ENCODE measurements at regions not wholly inside any gene's neighbourhood (a gene's known extent, or its start where the extent isn't known, plus 50 kb on each side); places are given as distances from the start of the nearest gene placed in this dataset.

GRCh38 chr4:180598281-180598680 is 1644.9 kb upstream of the TENM3 start:
- Histone ChIP-seq H3K36me3 (replicated peaks in 1 of 2; ENCODE audit: control insufficient read depth in 1 of 2, insufficient read depth in 2 of 2, low read length in 2 of 2) (no peaks in the 10 kb centered on the region), H3K9ac (ENCODE audit: insufficient read depth, low read depth, low read length) (no peak overlapping the region), H3K27ac (ENCODE audit: extremely low read length, insufficient read depth, low read length) (no peak overlapping the region), H4K20me1 (ENCODE audit: insufficient read depth, low read length) (no peaks in the 10 kb centered on the region), H3K79me2 (ENCODE audit: insufficient read depth, low read length) (no peaks in the 10 kb centered on the region), H3K4me1 (ENCODE audit: insufficient read depth, low read length) (no peaks in the 10 kb centered on the region), H3K9me3 (ENCODE audit: low read length) (no peaks in the 10 kb centered on the region), H3K4me3 (replicated peaks in 1 of 3; ENCODE audit: insufficient read depth in 1 of 3, low read depth in 2 of 3, low read length in 3 of 3) (no peak overlapping the region), H2AFZ (ENCODE audit: low read length) (no peak overlapping the region), H3K27me3 (ENCODE audit: control insufficient read depth in 1 of 2, insufficient read depth in 2 of 2, low read length in 2 of 2) (no peaks in the 10 kb centered on the region), H3K4me2 (ENCODE audit: low read depth, low read length) (no peak overlapping the region)
- DNase-seq (ENCODE audit: low spot score) = no peak
- BruUV-seq (replicated peaks) = no TSS peak
- CTCF ChIA-PET (ENCODE audit: low intra/inter-chr PET ratio, low total read pairs) = no interaction called here
- no peak for ATAC-seq
- no peak for TF ChIP-seq ZNF431 (CRISPR knock-in tag; IDR thresholded peaks at IDR 0.05; ENCODE audit: borderline replicate concordance, low read depth)
- TF ChIP-seq, protein P1, sequence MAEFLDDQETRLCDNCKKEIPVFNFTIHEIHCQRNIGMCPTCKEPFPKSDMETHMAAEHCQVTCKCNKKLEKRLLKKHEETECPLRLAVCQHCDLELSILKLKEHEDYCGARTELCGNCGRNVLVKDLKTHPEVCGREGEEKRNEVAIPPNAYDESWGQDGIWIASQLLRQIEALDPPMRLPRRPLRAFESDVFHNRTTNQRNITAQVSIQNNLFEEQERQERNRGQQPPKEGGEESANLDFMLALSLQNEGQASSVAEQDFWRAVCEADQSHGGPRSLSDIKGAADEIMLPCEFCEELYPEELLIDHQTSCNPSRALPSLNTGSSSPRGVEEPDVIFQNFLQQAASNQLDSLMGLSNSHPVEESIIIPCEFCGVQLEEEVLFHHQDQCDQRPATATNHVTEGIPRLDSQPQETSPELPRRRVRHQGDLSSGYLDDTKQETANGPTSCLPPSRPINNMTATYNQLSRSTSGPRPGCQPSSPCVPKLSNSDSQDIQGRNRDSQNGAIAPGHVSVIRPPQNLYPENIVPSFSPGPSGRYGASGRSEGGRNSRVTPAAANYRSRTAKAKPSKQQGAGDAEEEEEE (CRISPR knock-in tag; IDR thresholded peaks at IDR 0.05; ENCODE audit: borderline replicate concordance) = no peak
- TF ChIP-seq GATAD2A (CRISPR knock-in tag; IDR thresholded peaks at IDR 0.05) = no peak
- no peak for TF ChIP-seq ZNF234 (CRISPR knock-in tag; conservative IDR thresholded peaks at IDR 0.05)
- TF ChIP-seq CC2D1A (CRISPR knock-in tag; IDR thresholded peaks at IDR 0.05) = no peak
- no peak for TF ChIP-seq ZNF709 (CRISPR knock-in tag; IDR thresholded peaks at IDR 0.05)
- no peak for TF ChIP-seq SOX5 (CRISPR knock-in tag; IDR thresholded peaks at IDR 0.05; ENCODE audit: borderline replicate concordance)
- TF ChIP-seq ZSCAN21 (CRISPR knock-in tag; IDR thresholded peaks at IDR 0.05; ENCODE audit: borderline replicate concordance) = no peak
- no peak for TF ChIP-seq ZSCAN22 (CRISPR knock-in tag; IDR thresholded peaks at IDR 0.05)
- TF ChIP-seq ZMYM4 (CRISPR knock-in tag; IDR thresholded peaks at IDR 0.05) = no peak
- TF ChIP-seq ZNF232 (CRISPR knock-in tag; IDR thresholded peaks at IDR 0.05; ENCODE audit: borderline replicate concordance) = no peak
- no peak for TF ChIP-seq ZNF552 (CRISPR knock-in tag; IDR thresholded peaks at IDR 0.05; ENCODE audit: borderline replicate concordance)
- no peak for TF ChIP-seq XRCC5 (optimal IDR thresholded peaks at IDR 0.05; ENCODE audit: low read length)
- POLR2A ChIA-PET = no interaction called here
- in situ Hi-C loops (cut with HindIII; ENCODE audit: extremely low pct_ligation_motif_present, low pct_unique_long_range_greater_than_20kb) = no loop called here
- intact Hi-C loops (cut with micrococcal nuclease; ENCODE audit: unreplicated experiment) = no loop called here
- FAIRE-seq = no peak

Measured in HepG2 (cell line).